IMR-90 (cell line): ENCODE measurements at regions not wholly inside any gene's neighbourhood (a gene's known extent, or its start where the extent isn't known, plus 50 kb on each side); places are given as distances from the start of the nearest gene placed in this dataset.

ENCODE experiments used
- ATAC-seq: fragments of 200-7000 bp; cut with Tn5 transposase; 2 replicates; pipeline ENCODE4 v1.9.1; 2020; ENCODE audit warnings: low read depth, mild to moderate bottlenecking, moderate library complexity
- BruUV-seq: library from RNA; stranded (reverse); fragments of 400-500 nt; replicated peaks from 2 replicates; lab custom pipeline; 2021; lab: Mats Ljungman, UMichigan
- CTCF ChIA-PET: fragments of 300-600 bp; formaldehyde crosslinking; extraction: SDS; loops from one replicate; lab custom pipeline; 2021; ENCODE audit warnings: antibody characterized with exemption; lab: Yijun Ruan, JAX
- POLR2A ChIA-PET: fragments of 300-600 bp; sonication (Branson Sonifier 250); formaldehyde crosslinking; loops from one replicate; lab custom pipeline; 2022; ENCODE audit warnings: antibody characterized with exemption; ENCODE audit not compliant: unreplicated experiment; lab: Charles Lee
- DNase-seq: peaks from one replicate; pipeline ENCODE4 v3.0.0; 2013
- H2AFZ ChIP-seq: replicated peaks from 2 replicates; pipeline ENCODE3; 2013; ENCODE audit warnings: low read length, mild to moderate bottlenecking; ENCODE audit not compliant: poor library complexity
- H2AK5ac ChIP-seq: 2 replicates; pipeline ENCODE4 v1.6.1; 2013; ENCODE audit warnings: low read depth, low read length, inconsistent platforms
- H2AK9ac ChIP-seq: replicated peaks from 2 replicates; pipeline ENCODE3; 2013; ENCODE audit warnings: mild to moderate bottlenecking, low read depth, low read length, moderate library complexity; ENCODE audit not compliant: poor library complexity
- H2BK120ac ChIP-seq: 2 replicates; pipeline ENCODE4 v1.6.1; 2013; ENCODE audit warnings: low read depth, low read length, inconsistent platforms
- H2BK15ac ChIP-seq: 3 replicates; pipeline ENCODE4 v1.6.1; 2013; ENCODE audit warnings: low read depth, low read length, inconsistent platforms
- H2BK20ac ChIP-seq: 2 replicates; pipeline ENCODE4 v1.6.1; 2013; ENCODE audit warnings: low read depth, mild to moderate bottlenecking, inconsistent platforms, low read length, moderate library complexity
- H2BK5ac ChIP-seq: 2 replicates; pipeline ENCODE4 v1.6.1; 2013; ENCODE audit warnings: mild to moderate bottlenecking, low read depth, low read length, inconsistent platforms; ENCODE audit not compliant: poor library complexity, severe bottlenecking
- H3K14ac ChIP-seq: replicated peaks from 2 replicates; pipeline ENCODE4 v1.6.1; 2013; ENCODE audit warnings: low read depth, low read length, inconsistent platforms
- H3K18ac ChIP-seq: 2 replicates; pipeline ENCODE4 v1.6.1; 2013; ENCODE audit warnings: low read depth, low read length, control low read depth
- H3K23ac ChIP-seq: 2 replicates; pipeline ENCODE4 v1.6.1; 2013; ENCODE audit warnings: low read depth, low read length, inconsistent platforms
- H3K27ac ChIP-seq: 2 replicates; pipeline ENCODE4 v1.5.1; 2013; ENCODE audit warnings: mild to moderate bottlenecking, control low read depth, low read length; ENCODE audit not compliant: insufficient read depth
- H3K27me3 ChIP-seq: 2 replicates; pipeline ENCODE4 v1.6.1; 2013; ENCODE audit warnings: low read length; ENCODE audit not compliant: control insufficient read depth, insufficient read depth
- H3K36me3 ChIP-seq: 2 replicates; pipeline ENCODE4 v1.6.1; 2013; ENCODE audit warnings: low read length, mixed read lengths; ENCODE audit not compliant: control insufficient read depth, insufficient read depth
- H3K4ac ChIP-seq: 2 replicates; pipeline ENCODE4 v1.6.1; 2013; ENCODE audit warnings: low read depth, low read length, inconsistent platforms
- H3K4me1 ChIP-seq: 2 replicates; pipeline ENCODE4 v1.6.1; 2013; ENCODE audit warnings: low read length, mixed read lengths; ENCODE audit not compliant: control insufficient read depth, insufficient read depth
- H3K4me2 ChIP-seq: 2 replicates; pipeline ENCODE4 v1.6.1; 2013; ENCODE audit warnings: low read depth, mild to moderate bottlenecking, control low read depth, low read length, moderate library complexity
- H3K4me3 ChIP-seq: 2 replicates; pipeline ENCODE4 v1.5.1; 2013; ENCODE audit warnings: low read depth, mild to moderate bottlenecking, control low read depth, low read length, moderate library complexity; ENCODE audit not compliant: insufficient read depth
- H3K56ac ChIP-seq: 2 replicates; pipeline ENCODE4 v1.6.1; 2013; ENCODE audit warnings: low read length, inconsistent platforms; ENCODE audit not compliant: insufficient read depth; ENCODE audit errors: extremely low read depth
- H3K79me1 ChIP-seq, 2 experiments: 2 replicates each; pipeline ENCODE4 v1.6.1; 2013; ENCODE audit warnings: low read length in 2 of 2, inconsistent platforms in 1 of 2, low read depth in 1 of 2
- H3K9ac ChIP-seq: 2 replicates; pipeline ENCODE4 v1.6.1; 2013; ENCODE audit warnings: low read depth, low read length, control low read depth
- H3K9me1 ChIP-seq: 2 replicates; pipeline ENCODE4 v1.6.1; 2013; ENCODE audit warnings: low read length, inconsistent platforms; ENCODE audit not compliant: insufficient read depth
- H3K9me3 ChIP-seq: 2 replicates; pipeline ENCODE4 v1.6.1; 2013; ENCODE audit warnings: low read length; ENCODE audit not compliant: control insufficient read depth, insufficient read depth
- H4K20me1 ChIP-seq: 2 replicates; pipeline ENCODE4 v1.6.1; 2013; ENCODE audit warnings: low read length, inconsistent platforms; ENCODE audit not compliant: insufficient read depth
- H4K5ac ChIP-seq: 2 replicates; pipeline ENCODE4 v1.6.1; 2013; ENCODE audit warnings: mild to moderate bottlenecking, low read depth, low read length, control low read depth
- H4K8ac ChIP-seq, 2 experiments: 2 replicates each; pipeline ENCODE4 v1.6.1; 2013; ENCODE audit warnings: low read depth in 2 of 2, low read length in 2 of 2, control low read depth in 1 of 2, inconsistent platforms in 1 of 2
- H4K91ac ChIP-seq: 2 replicates; pipeline ENCODE4 v1.6.1; 2013; ENCODE audit warnings: low read depth, low read length, inconsistent platforms; ENCODE audit not compliant: insufficient read depth
- CEBPB ChIP-seq: IDR thresholded peaks from 2 replicates; pipeline ENCODE4 v1.6.1; 2012; ENCODE audit warnings: low read depth, low read length, improper control_type of control experiment
- dilution Hi-C: fragments of 300-500 bp; cut with HindIII; formaldehyde crosslinking; loops from one replicate; pipeline ENCODE4 v1.14.3; 2018; ENCODE audit warnings: low sequenced_read_pairs; ENCODE audit not compliant: unreplicated experiment
- in situ Hi-C: fragments of 300-500 bp; cut with MboI; formaldehyde crosslinking; loops from 3 replicates; pipeline ENCODE4 v1.14.3; 2019; ENCODE audit warnings: low sequenced_read_pairs, inconsistent platforms, mixed read lengths
- intact Hi-C: fragments of 100-400 bp; cut with micrococcal nuclease; formaldehyde crosslinking; loops from 2 replicates; pipeline ENCODE4 v1.10.0; 2022

DNA sequence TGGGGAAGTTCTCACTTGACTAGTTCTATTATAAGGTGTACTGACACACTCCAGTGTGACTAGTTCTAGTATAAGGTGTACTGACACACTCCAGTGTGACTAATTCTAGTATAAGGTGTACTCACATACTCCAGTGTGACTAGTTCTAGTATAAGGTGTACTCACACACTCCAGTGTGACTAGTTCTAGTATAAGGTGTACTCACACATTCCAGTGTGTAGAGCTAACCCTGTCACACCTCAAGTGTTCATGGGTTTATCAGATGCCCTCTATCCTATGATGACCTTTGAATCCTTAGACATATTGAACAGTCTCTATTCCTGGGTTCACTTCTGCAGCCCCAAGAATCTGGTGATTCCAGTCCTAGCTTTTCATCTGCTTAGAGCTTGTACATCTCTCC lies 54.6 kb upstream of the MYO16 start:
- POLR2A ChIA-PET: no interaction called here
- CTCF ChIA-PET: no interaction called here
- no peak overlapping the region for H3K27ac ChIP-seq
- no peak overlapping the region for H3K9ac ChIP-seq
- no peaks in the 10 kb centered on the region for H3K4me1 ChIP-seq
- H2BK20ac ChIP-seq: no peak overlapping the region
- no peaks in the 10 kb centered on the region for H3K36me3 ChIP-seq
- peaks cover 2% of the 10 kb centered on the region for H3K27me3 ChIP-seq
- H4K8ac ChIP-seq: no peak overlapping the region
- H2AK9ac ChIP-seq: no peak overlapping the region
- H2BK15ac ChIP-seq: no peak overlapping the region
- H3K56ac ChIP-seq: no peak overlapping the region
- H4K20me1 ChIP-seq: no peaks in the 10 kb centered on the region
- no peak for ATAC-seq
- H3K9me1 ChIP-seq: no peaks in the 10 kb centered on the region
- H2AFZ ChIP-seq: no peak overlapping the region
- no TSS peak for BruUV-seq
- no peak overlapping the region for H4K91ac ChIP-seq
- no peak overlapping the region for H3K14ac ChIP-seq
- no peak overlapping the region for H2AK5ac ChIP-seq
- H4K5ac ChIP-seq: no peak overlapping the region
- no peak overlapping the region for H3K4ac ChIP-seq
- no peaks in the 10 kb centered on the region; the same call in 1 of the 2 replicates for H3K9me3 ChIP-seq
- in situ Hi-C loops: no loop called here
- H3K4me3 ChIP-seq: no peak overlapping the region
- H3K79me1 ChIP-seq: no peaks in the 10 kb centered on the region
- H2BK5ac ChIP-seq: no peak overlapping the region
- dilution Hi-C loops: no loop called here
- no peak for TF ChIP-seq CEBPB
- H3K18ac ChIP-seq: no peak overlapping the region
- no peak overlapping the region for H3K23ac ChIP-seq
- no peak overlapping the region for H2BK120ac ChIP-seq
- H3K4me2 ChIP-seq: no peak overlapping the region
- intact Hi-C loops: no loop called here
- DNase-seq: no peak
